ENCODE measurements at regions not wholly inside any gene's neighbourhood (a gene's known extent, or its start where the extent isn't known, plus 50 kb on each side); places are given as distances from the start of the nearest gene placed in this dataset.
A peak's percentile ranks its signal among the peaks of the same experiment; 100 is the strongest.
"Not testable (repeated sequence)": the region's sequence is repeated elsewhere in the genome, so short reads cannot be mapped to it uniquely, and the experiment has no call there.

DNA sequence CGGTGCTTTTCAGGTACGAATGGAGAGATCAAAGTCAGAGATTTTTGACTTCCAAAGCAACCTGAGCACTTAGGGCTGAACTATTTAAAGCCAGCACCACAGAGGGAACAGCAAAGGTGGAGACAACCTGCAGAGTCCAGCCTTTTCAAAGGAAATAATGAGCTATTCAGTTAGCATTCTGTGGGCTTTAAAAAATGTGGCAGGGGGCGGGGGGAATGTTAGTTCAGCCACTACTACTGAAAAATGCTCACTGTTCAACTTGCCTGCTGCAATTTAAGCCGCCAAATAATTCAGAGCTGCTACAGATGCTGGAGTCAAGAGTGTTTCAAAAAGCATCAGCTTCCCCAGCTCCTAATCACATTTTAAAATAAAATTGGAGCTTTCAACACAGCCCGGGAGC lies 473.3 kb upstream of the PLXNA2 start:
- DNase-seq (ENCODE audit: low spot score) = no peak

DNA sequence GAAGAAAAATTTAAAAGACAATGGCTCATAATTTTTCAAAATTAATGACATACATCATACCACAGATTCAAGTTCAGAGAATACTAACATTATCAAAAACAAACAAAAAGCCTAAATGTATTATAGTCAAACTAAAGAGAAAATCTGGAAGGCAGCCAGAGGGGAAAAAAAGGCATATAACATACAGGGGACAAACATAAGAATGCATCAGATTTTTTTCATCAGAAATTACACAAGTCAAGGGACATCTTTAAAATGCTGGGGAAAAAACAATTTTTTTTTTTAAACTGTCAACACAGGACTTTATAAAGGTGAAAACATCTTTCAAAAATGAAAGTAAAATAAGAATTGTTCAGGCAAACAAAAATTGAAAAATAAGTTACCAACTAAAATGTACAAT lies 478.4 kb upstream of the PLXNA2 start:
- no peak for DNase-seq (ENCODE audit: low spot score)

- no peak for DNase-seq (ENCODE audit: low spot score)
These were observed 479.9 kb upstream of the PLXNA2 start for GRCh38 chr1:208724079-208724478.

DNA sequence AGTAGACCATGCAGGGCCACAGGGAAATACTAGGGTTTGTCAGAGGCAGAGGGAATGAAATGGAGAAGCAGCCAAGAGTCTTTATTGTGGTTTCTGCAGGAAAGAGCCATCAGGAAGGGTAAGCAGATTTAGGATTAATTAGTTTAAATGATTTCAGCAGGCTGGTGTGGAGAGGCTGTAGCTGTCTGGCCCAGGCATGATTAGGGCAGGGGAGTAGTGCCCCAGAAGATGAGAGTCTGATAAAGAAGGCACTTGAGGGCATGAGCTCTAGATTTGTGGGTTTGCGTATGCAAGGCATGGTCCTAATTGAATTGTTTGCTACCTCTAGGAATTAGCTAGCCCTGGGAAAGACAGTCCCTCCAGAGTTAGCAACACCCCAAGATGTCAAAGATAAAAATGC lies 484.6 kb upstream of the PLXNA2 start:
- DNase-seq (ENCODE audit: low spot score) = no peak

DNA sequence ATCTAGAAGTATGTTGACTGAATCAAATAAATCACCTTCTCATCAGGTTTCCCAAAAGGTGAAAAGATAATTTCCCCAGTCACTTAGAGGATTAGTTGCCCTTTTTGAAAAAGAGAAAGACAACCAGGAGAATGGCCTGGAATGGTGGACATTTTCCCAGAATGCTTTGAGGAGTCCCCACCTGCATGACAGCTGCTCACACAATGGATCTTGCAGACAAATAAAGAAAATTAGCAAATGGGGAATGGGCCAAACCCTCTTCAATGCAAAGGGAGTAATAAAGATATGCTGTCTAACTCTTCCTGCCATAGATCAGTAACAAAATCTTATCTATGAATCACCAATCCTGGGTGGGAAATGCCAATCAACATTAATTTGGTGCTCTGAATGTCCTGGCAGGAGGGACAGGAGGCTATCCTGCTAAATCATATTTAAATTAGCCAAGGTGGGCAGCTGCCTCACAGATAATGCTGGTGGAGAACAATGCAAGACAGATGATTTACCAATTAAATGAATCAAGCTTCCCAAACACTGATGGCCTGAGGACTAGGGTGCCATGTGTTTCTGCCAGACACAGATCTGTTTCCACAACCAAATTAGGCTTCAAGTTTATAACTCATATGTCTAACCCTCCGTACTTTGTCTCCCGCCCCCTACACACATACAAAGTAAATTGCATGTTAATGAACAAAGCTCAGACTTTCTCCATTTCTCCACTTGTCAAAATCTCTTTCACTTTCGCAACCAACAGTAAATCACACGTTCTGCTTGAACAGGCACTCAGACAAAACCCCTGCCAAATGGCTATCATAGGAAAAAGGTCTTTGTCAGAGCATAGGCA lies 488.0 kb upstream of the PLXNA2 start:
- DNase-seq (ENCODE audit: low spot score) = no peak

DNA sequence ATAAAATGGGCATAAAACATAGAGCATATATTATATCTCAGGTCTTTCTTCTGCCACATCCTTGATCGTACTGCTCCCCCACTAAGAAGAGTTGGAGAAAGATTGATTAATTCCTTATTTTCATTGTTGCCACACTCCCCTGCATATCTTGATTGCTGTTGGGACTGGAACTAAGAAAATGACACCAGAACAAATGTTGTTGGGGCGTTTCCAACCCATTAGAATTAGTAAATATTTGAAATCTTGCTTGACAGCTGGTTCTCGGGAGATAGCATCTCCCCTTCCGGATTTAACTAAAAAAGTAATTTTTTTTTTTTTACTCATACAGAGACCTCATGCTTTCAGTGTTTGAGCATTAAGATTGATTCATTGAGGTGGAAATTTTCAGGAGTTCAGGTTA lies 493.0 kb upstream of the PLXNA2 start:
- no peak for DNase-seq (ENCODE audit: low spot score)

- no peak for DNase-seq (ENCODE audit: low spot score)
These were observed 493.7 kb upstream of the PLXNA2 start for GRCh38 chr1:208737922-208738321.

GRCh38 chr1:208739636-208740035 lies 495.5 kb upstream of the PLXNA2 start:
- DNase-seq (ENCODE audit: low spot score) = not testable (repeated sequence)

DNA sequence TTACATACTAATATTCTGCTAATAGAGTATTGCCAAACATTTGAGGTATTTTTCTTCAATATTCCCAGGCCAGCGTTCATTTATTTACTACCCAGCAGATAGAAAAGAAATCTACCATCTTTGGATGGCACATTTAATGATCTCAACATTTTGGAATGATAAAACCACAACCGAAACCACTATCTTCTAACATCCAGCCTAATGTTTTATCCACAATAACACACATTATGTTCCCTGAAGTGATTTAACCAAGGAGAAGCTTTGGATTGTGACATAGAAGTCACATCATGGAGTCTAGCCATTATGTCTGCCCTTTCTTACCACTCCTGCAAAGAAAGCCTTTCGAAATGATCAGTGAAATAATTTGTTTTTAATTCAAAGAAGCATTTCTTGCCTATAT lies 497.1 kb upstream of the PLXNA2 start:
- no peak for DNase-seq (ENCODE audit: low spot score)

DNA sequence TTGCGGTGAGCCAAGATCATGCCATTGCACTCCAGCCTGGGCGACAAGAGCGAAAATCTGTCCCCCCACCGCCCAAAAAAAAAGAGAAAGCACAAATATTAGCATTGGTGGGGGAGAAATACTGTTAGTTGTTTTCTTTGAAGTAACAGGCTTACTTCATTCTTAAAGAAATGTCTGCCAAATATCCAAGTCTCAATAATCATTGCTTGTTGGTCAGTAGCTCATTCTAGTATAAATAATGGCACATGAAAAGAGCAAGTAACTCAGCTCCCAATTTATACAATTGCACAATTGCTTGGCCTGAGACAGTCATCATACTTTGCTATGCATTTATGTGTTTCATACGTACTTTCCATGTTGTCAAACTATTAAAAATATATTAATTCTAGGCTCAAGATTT lies 499.2 kb upstream of the PLXNA2 start:
- no peak for DNase-seq (ENCODE audit: low spot score)

- DNase-seq (ENCODE audit: low spot score) = peak; percentile 7
These were observed 503.8 kb upstream of the PLXNA2 start for GRCh38 chr1:208747979-208748378.

GRCh38 chr1:208748387-208749165 lies 504.4 kb upstream of the PLXNA2 start:
- no peak for DNase-seq (ENCODE audit: low spot score)

DNA sequence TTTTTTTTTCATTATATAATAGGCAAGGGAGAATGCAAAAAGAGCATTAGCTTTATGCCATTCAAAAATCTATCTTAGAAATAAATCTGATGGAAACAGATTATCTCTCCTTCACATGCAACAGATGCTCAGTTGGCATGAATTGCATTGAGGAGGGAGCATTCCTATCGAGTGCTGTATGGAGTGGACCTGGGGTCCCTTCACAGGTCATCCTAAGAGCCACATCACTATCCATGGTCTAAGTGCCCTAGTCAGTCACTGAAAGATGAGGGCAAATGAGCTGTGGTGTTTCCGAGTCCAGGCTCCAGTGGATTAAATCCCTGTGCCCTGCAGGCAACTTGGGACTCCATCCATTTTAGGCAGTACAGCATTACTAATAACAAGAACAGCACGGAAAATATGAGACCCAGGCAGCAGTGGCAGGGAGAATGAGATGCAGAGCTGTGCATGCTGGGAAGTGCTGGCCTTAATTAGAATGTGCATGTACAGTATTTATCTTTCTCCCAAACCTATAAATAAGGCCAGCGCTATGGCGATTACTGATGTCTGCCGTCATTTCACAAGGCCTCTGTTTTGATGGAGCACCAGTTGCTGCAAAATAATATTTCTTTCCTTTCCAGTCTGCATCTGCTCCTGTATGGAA lies 512.3 kb upstream of the PLXNA2 start:
- DNase-seq (ENCODE audit: low spot score) = no peak

DNA sequence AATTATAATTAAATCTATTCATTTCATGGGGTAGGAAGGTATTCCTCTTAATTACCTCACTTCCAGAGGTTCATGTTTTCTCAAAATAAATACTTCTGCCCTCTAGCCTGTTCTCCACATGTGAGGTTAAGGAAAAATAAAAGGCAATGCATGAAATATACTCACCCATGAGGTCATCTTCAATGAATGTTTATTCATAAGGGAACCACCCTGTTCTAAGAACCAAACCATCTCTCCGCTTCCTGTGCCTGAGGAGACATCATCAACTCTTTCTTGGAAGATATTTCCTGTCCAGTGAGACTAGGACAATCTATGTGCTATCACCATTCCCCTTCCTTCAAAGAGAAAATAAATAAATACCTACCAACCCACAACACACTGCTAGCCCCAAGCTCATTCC lies 513.7 kb upstream of the PLXNA2 start:
- DNase-seq (ENCODE audit: low spot score) = no peak

DNA sequence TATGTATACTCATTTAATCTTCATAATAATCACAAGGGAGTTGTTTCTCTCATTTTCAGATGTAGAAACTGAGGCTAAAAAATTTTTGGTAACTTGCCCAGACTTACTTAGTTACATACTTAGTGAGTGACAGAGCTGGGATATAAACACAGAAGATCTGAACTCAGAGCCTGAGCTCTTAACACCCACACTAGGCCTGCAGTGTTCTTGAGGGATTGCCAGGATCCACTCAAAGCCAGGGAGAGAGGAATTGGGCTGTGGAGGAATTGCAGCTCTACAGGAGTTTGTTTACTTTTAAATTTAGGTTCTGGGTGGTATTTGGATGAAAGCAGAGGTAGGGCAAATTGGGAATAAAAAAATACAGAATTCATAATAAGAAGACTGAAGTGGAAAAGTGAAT lies 515.1 kb upstream of the PLXNA2 start:
- DNase-seq (ENCODE audit: low spot score) = no peak

GRCh38 chr1:208763971-208764370 lies 519.8 kb upstream of the PLXNA2 start:
- no peak for DNase-seq (ENCODE audit: low spot score)

DNA sequence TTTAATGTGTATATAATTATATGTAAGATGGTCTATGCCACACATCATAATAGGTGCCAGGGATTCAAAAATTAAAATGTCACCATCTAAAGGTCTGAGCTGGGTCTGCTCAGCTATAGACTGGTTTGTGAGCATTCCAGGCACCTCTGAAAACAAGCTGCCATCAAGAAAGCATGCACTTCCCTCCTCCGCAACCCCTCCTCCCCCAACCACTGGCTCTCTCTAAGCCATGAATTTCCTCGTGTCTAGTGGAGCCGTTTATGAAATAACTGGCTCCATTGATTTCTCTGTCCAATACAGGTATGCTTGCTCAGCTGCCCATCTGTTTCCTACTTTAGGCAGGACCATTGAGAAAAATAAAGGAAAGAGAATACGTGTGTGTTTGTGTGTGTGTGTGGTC lies 522.6 kb upstream of the PLXNA2 start:
- DNase-seq (ENCODE audit: low spot score) = no peak

- no peak for DNase-seq (ENCODE audit: low spot score)
These were observed 523.6 kb upstream of the PLXNA2 start for GRCh38 chr1:208767816-208768215.

GRCh38 chr1:208772891-208773290 lies 528.7 kb upstream of the PLXNA2 start:
- no peak for DNase-seq (ENCODE audit: low spot score)

DNA sequence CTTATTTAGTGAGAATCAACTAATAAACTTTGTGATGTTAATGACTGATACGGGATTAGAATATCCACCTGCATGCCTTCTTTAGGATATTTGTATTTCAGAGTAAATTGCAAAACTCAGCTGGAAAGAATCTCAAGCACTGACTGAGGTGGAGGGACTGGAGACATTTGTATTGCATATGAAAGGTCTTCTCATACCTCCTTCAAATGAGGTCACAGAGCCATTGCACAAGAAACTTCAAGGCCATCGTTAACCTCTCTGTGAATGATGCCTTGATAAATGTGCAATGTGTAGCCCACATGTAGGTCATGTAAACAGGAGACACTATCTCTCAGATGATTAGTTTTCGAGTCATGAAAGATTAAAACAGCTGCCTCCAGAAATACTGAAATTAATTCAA lies 531.7 kb upstream of the PLXNA2 start:
- DNase-seq (ENCODE audit: low spot score) = no peak

DNA sequence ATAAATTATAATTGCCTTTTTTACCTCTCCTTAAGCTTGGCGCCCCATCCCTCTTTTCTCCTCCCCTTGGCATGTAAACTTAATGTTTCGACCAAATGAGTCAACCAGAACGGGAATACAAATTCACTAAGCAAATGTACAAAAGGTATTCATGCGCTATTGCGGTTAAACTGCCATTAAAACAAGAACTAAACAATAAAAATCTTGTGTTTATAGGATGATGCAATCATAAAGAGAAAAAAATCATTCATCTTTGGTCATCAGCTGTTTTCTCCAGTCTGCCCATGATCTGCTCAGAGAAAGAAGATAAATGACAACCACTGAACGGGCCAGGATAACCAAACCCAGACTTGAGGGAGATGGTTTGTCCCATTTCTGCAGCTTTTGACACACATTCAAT lies 534.2 kb upstream of the PLXNA2 start:
- DNase-seq (ENCODE audit: low spot score) = no peak

DNA sequence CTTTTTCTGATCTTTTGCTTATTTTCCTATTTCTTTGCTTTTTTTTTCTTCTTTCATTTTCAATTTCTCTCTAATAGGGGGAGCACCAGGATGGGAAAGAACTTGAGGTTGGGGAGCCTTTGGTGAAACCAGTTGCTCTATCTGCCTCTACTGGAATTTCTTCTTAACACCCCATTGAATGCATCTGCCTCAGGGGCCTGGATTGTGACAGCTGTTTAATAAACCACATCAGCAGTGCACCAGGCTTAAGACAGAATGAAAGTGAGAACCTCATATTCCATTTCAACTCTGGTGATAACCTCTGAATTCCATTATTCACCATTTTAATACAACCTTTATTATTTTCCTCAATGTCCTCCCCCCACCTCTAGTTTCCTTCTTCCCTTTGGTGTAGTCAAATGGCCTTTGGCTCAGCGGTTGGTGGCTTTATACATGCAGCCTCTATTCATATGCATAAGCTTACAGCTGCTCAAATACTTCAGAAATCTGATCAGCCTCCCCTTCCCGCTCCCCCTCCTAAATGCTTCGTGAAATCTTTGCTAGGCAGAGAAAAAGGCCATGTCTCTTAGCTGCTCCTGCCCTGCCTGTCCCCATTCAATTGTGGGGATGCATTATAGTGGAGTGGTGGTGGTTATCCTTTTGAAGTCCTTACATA lies 537.3 kb upstream of the PLXNA2 start:
- no peak for DNase-seq (ENCODE audit: low spot score)
